K562 (cell line): ENCODE measurements at regions not wholly inside any gene's neighbourhood (a gene's known extent, or its start where the extent isn't known, plus 50 kb on each side); places are given as distances from the start of the nearest gene placed in this dataset.

ENCODE experiments used
- BMI1 ChIP-seq: fragments of 150-350 bp; IDR thresholded peaks from 2 replicates; pipeline ENCODE4 v1.6.1; 2014; ENCODE audit warnings: low read length
- FOSL1 ChIP-seq: fragments of 200-800 bp; sonication (Bioruptor generic); conservative IDR thresholded peaks from 2 replicates; pipeline ENCODE4 v1.6.1; 2016; ENCODE audit warnings: missing genetic modification characterization, missing compliant biosample characterization
- MEIS2 ChIP-seq: fragments of 450-650 bp; IDR thresholded peaks from 2 replicates; pipeline ENCODE4 v1.6.1; 2014; ENCODE audit warnings: mild to moderate bottlenecking; ENCODE audit not compliant: partially characterized antibody
- MLLT1 ChIP-seq, 2 experiments: fragments of 450-650 bp; IDR thresholded peaks; 2 replicates each; pipeline ENCODE4 v1.6.1; 2016
- PKNOX1 ChIP-seq: fragments of 450-650 bp; IDR thresholded peaks from 2 replicates; pipeline ENCODE4 v1.6.1; 2016
- POLR2H ChIP-seq: IDR thresholded peaks from 2 replicates; pipeline ENCODE4 v1.6.1; 2016; ENCODE audit warnings: missing genetic modification characterization, low read depth, mild to moderate bottlenecking, control low read depth, missing compliant biosample characterization, moderate library complexity
- RAD21 ChIP-seq, 2 experiments: fragments of 250-450 bp in 1 of 2; fragments of 450-650 bp in 1 of 2; sonication (Bioruptor Pico) in 1 of 2; formaldehyde crosslinking in 1 of 2; IDR thresholded peaks in 1 of 2; conservative IDR thresholded peaks in 1 of 2; 2 replicates each; pipeline versions ENCODE4 v1.4.0 to v1.8.0; 2020 to 2022; ENCODE audit warnings: mild to moderate bottlenecking in 2 of 2, moderate library complexity in 1 of 2
- RCOR1 ChIP-seq, 2 experiments: IDR thresholded peaks; 2 replicates each; pipeline ENCODE4 v1.6.1; 2012; ENCODE audit warnings: low read depth in 2 of 2, low read length in 2 of 2, borderline replicate concordance in 1 of 2, improper control_type of control experiment in 1 of 2
- REST ChIP-seq, 2 experiments: fragments of 450-650 bp; formaldehyde crosslinking in 1 of 2; IDR thresholded peaks; 2 replicates each; pipeline versions ENCODE4 v1.4.0 to v1.6.1; 2014 to 2020; ENCODE audit warnings: mild to moderate bottlenecking in 2 of 2, borderline replicate concordance in 1 of 2, low read depth in 1 of 2
- SAP30 ChIP-seq: fragments of 200-600 bp; sonication (generic); IDR thresholded peaks from 2 replicates; pipeline ENCODE4 v1.6.1; 2012; ENCODE audit warnings: borderline replicate concordance, low read depth, mild to moderate bottlenecking, moderate library complexity, low read length, control low read depth, inconsistent platforms; ENCODE audit not compliant: insufficient read depth, poor library complexity, severe bottlenecking
- SMAD4 ChIP-seq: fragments of 250-450 bp; sonication (Bioruptor Pico); conservative IDR thresholded peaks from 2 replicates; pipeline ENCODE4 v1.8.0; 2021; ENCODE audit warnings: inconsistent platforms, mild to moderate bottlenecking, moderate library complexity
- ZBTB43 ChIP-seq: sonication (generic); formaldehyde crosslinking; IDR thresholded peaks from 2 replicates; pipeline ENCODE4 v1.8.0; 2023; ENCODE audit warnings: mild to moderate bottlenecking, missing genetic modification reagents
- ZNF146 ChIP-seq: IDR thresholded peaks from one replicate; pipeline ENCODE4 v1.6.1; 2018; ENCODE audit warnings: missing compliant biosample characterization; ENCODE audit not compliant: unreplicated experiment
- ZNF764 ChIP-seq: fragments of 250-450 bp; sonication (Bioruptor Pico); IDR thresholded peaks from 2 replicates; pipeline ENCODE4 v1.4.0; 2020; ENCODE audit warnings: low read depth, mild to moderate bottlenecking, moderate library complexity

- TF ChIP-seq RAD21 (CRISPR knock-in tag; conservative IDR thresholded peaks at IDR 0.05 in 1 of 2, IDR thresholded peaks at IDR 0.05 in 1 of 2), result no peak
- no peak for TF ChIP-seq ZBTB43 (CRISPR knock-in tag)
- no peak for TF ChIP-seq PKNOX1
- no peak for TF ChIP-seq FOSL1 (tag)
- no peak for TF ChIP-seq REST (IDR thresholded peaks at IDR 0.05; ENCODE audit: borderline replicate concordance)
- TF ChIP-seq REST (CRISPR knock-in tag; IDR thresholded peaks at IDR 0.05; ENCODE audit: low read depth), result no peak
- no peak for TF ChIP-seq SAP30
- peak in 1 of 2 experiments; percentile 5; a peak in 1 of 4 replicates for TF ChIP-seq RCOR1 (IDR thresholded peaks at IDR 0.05; ENCODE audit: borderline replicate concordance in 1 of 2, low read depth in 2 of 2, low read length in 2 of 2)
- no peak for TF ChIP-seq POLR2H (tag)
- no peak for TF ChIP-seq BMI1
- no peak for TF ChIP-seq ZNF146 (CRISPR knock-in tag)
- TF ChIP-seq ZNF764 (CRISPR knock-in tag), result no peak
- TF ChIP-seq SMAD4, result 0 out of 2 replicates have a peak, but pooled peaks have one; percentile 28
- TF ChIP-seq MEIS2, result peak; percentile 61
- no peak for TF ChIP-seq MLLT1 (IDR thresholded peaks at IDR 0.05)
Measured at GRCh38 chr1:201643835-201644104, 104.8 kb downstream of the NAV1 start (continued).
